ENCODE measurements at regions not wholly inside any gene's neighbourhood (a gene's known extent, or its start where the extent isn't known, plus 50 kb on each side); places are given as distances from the start of the nearest gene placed in this dataset.

DNA sequence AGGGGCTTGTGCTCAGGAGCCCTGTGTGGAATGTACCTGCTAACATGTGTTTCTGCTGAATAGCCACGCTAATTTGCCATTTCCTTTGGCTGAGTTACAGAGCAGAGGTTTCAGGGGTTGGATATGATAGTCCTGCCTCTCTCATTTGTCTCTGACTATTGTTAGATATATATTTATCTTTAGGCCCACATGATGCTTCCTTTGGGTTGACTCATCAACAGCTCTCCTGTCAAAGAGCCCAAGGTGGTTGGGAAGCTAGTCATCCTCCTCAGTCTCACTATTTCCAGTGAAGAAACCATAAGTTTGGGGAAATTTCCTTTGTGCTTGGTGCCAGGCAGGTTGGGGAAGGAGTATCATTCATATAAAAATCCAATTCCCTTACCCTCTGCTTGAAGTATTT lies 1194.6 kb downstream of the ZPLD1 start:
- H3K9me3 ChIP-seq (ENCODE audit: insufficient read depth in 2 of 2, low read depth in 1 of 2, low read length in 1 of 2): peaks cover 11 to 19% of the 10 kb centered on the region in 2 experiments
- FAIRE-seq: no peak

More for the DNA sequence above, 1194.6 kb downstream of the ZPLD1 start:
- WGBS, 2 experiments (ENCODE audit: extremely low coverage in 1 of 2, insufficient coverage in 1 of 2, insufficient read length in 1 of 2, insufficient replicate concordance in 2 of 2, low coverage in 1 of 2, low lambda C conversion rate in 2 of 2, missing lambda C conversion rate in 1 of 2): 100% methylated on average over 1 of the region's 1 CpG; no CpG with 5 or more reads in 1 of the 2 experiments
- no peaks in the 10 kb centered on the region; a peak in 1 of 8 replicates for H3K36me3 ChIP-seq (ENCODE audit: control insufficient read depth in 2 of 4, insufficient read depth in 4 of 4, low read length in 3 of 4)
- no peak for DNase-seq (ENCODE audit: low read depth in 1 of 2, low spot score in 2 of 2)
- no peak overlapping the region for H3K14ac ChIP-seq (ENCODE audit: insufficient read length)
- H3K4me1 ChIP-seq (replicated peaks in 1 of 4; ENCODE audit: control insufficient read depth in 3 of 4, insufficient read depth in 4 of 4, low read length in 3 of 4): no peaks in the 10 kb centered on the region
- no peaks in the 10 kb centered on the region for H4K20me1 ChIP-seq (replicated peaks in 1 of 2; ENCODE audit: control insufficient read depth in 1 of 2, insufficient read depth in 2 of 2, low read length in 2 of 2)
- CTCF ChIA-PET (ENCODE audit: partially characterized antibody): no interaction called here
- no peak overlapping the region for H2BK20ac ChIP-seq (ENCODE audit: low read length)
- no peak overlapping the region for H2BK15ac ChIP-seq (ENCODE audit: low read length)
- no peaks in the 10 kb centered on the region for H3K79me1 ChIP-seq (ENCODE audit: low read depth, low read length)
- H2BK12ac ChIP-seq (ENCODE audit: low read depth, low read length): no peak overlapping the region
- no peak overlapping the region for H2AFZ ChIP-seq (ENCODE audit: low read length)
- H3K56ac ChIP-seq (replicated peaks; ENCODE audit: insufficient read length, low read depth, low read length): no peak overlapping the region
- H2AK5ac ChIP-seq (ENCODE audit: low read depth, low read length): no peak overlapping the region
- H3K23me2 ChIP-seq (ENCODE audit: low read depth, low read length): no peaks in the 10 kb centered on the region
- H3K4me2 ChIP-seq (ENCODE audit: insufficient read depth in 1 of 2, low read depth in 2 of 2, low read length in 2 of 2): no peak overlapping the region
- H2BK5ac ChIP-seq (ENCODE audit: low read depth, low read length): no peak overlapping the region
- no peaks in the 10 kb centered on the region for H3K27me3 ChIP-seq (replicated peaks in 1 of 4; ENCODE audit: control insufficient read depth in 3 of 4, extremely low read depth in 1 of 4, insufficient read depth in 3 of 4, low read length in 3 of 4)
- H3K27ac ChIP-seq (ENCODE audit: low read depth, low read length): no peak overlapping the region
- H3K4me3 ChIP-seq (ENCODE audit: extremely low read depth in 1 of 4, insufficient read depth in 2 of 4, low read depth in 3 of 4, low read length in 4 of 4): no peak overlapping the region
- H3K9ac ChIP-seq (replicated peaks in 1 of 4; ENCODE audit: extremely low read depth in 1 of 4, low read depth in 3 of 4, low read length in 3 of 4): no peak overlapping the region
- no peak overlapping the region for H4K5ac ChIP-seq (ENCODE audit: insufficient read length, low read depth, low read length)
- H2BK120ac ChIP-seq (replicated peaks; ENCODE audit: low read depth, low read length): no peak overlapping the region
- H3K18ac ChIP-seq (ENCODE audit: extremely low read depth, low read length): no peak overlapping the region
- POLR2A ChIA-PET (ENCODE audit: partially characterized antibody): no interaction called here
- no peak overlapping the region for H4K91ac ChIP-seq (replicated peaks; ENCODE audit: insufficient read length, low read length)
- TF ChIP-seq, protein P1, sequence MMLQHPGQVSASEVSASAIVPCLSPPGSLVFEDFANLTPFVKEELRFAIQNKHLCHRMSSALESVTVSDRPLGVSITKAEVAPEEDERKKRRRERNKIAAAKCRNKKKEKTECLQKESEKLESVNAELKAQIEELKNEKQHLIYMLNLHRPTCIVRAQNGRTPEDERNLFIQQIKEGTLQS (IDR thresholded peaks at IDR 0.05; ENCODE audit: insufficient read depth, low read depth, low read length): no peak
- no peak for TF ChIP-seq EP300 (IDR thresholded peaks at IDR 0.05; ENCODE audit: borderline replicate concordance in 1 of 2, low read depth in 2 of 2, low read length in 2 of 2)
- TF ChIP-seq CREB1 (IDR thresholded peaks at IDR 0.05): no peak
- TF ChIP-seq, protein P2, sequence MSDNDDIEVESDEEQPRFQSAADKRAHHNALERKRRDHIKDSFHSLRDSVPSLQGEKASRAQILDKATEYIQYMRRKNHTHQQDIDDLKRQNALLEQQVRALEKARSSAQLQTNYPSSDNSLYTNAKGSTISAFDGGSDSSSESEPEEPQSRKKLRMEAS (IDR thresholded peaks at IDR 0.05): no peak
- no peak for TF ChIP-seq CBX5 (IDR thresholded peaks at IDR 0.05; ENCODE audit: low read depth, low read length)
- no peak for TF ChIP-seq JUN (IDR thresholded peaks at IDR 0.05; ENCODE audit: low read depth, low read length)
- no peak for TF ChIP-seq SIN3A (conservative IDR thresholded peaks at IDR 0.05 in 1 of 2, IDR thresholded peaks at IDR 0.05 in 1 of 2; ENCODE audit: low read depth in 1 of 2, low read length in 2 of 2)
- no peak overlapping the region for H4K8ac ChIP-seq (ENCODE audit: extremely low read depth, insufficient read depth, low read length)
- H3K4ac ChIP-seq (replicated peaks; ENCODE audit: insufficient read length, low read depth, low read length): no peak overlapping the region
- H3K79me2 ChIP-seq (ENCODE audit: control insufficient read depth in 1 of 2, insufficient read depth in 2 of 2, low read length in 2 of 2): no peaks in the 10 kb centered on the region
- no peak overlapping the region for H3K23ac ChIP-seq (ENCODE audit: insufficient read length)
